Calu3 (cell line): ENCODE measurements at regions not wholly inside any gene's neighbourhood (a gene's known extent, or its start where the extent isn't known, plus 50 kb on each side); places are given as distances from the start of the nearest gene placed in this dataset.

Experiments
- BruUV-seq: library from RNA; stranded (reverse); fragments of 400-500 nt; replicated peaks from 2 replicates; lab custom pipeline; 2021; lab: Mats Ljungman, UMichigan
- CTCF ChIA-PET: fragments of 300-600 bp; sonication (Branson Sonifier 250); formaldehyde crosslinking; loops from one replicate; lab custom pipeline; 2022; ENCODE audit warnings: antibody characterized with exemption; lab: Charles Lee
- DNase-seq: peaks from one replicate; pipeline ENCODE4 v3.0.0; 2022
- H3K27ac Mint-ChIP-seq: one replicate; pipeline ENCODE4 v1.8.0; 2022; ENCODE audit warnings: mixed read lengths; ENCODE audit not compliant: unreplicated experiment
- H3K27me3 Mint-ChIP-seq: one replicate; pipeline ENCODE4 v1.8.0; 2022; ENCODE audit warnings: mixed read lengths; ENCODE audit not compliant: unreplicated experiment
- H3K36me3 Mint-ChIP-seq: one replicate; pipeline ENCODE4 v1.8.0; 2022; ENCODE audit warnings: mild to moderate bottlenecking, moderate library complexity, mixed read lengths; ENCODE audit not compliant: insufficient read depth, unreplicated experiment
- H3K4me1 Mint-ChIP-seq: one replicate; pipeline ENCODE4 v1.8.0; 2022; ENCODE audit warnings: mild to moderate bottlenecking, low read depth, mixed read lengths; ENCODE audit not compliant: unreplicated experiment
- H3K4me3 Mint-ChIP-seq: one replicate; pipeline ENCODE4 v1.8.0; 2022; ENCODE audit warnings: mild to moderate bottlenecking, low read depth, moderate library complexity, mixed read lengths; ENCODE audit not compliant: unreplicated experiment
- H3K9me3 Mint-ChIP-seq: one replicate; pipeline ENCODE4 v1.8.0; 2022; ENCODE audit warnings: low read depth, mixed read lengths; ENCODE audit not compliant: unreplicated experiment
- CTCF ChIP-seq: fragments of 200-600 bp; IDR thresholded peaks from one replicate; pipeline ENCODE4 v1.8.0; 2022; ENCODE audit warnings: antibody characterized with exemption; ENCODE audit not compliant: unreplicated experiment
- intact Hi-C: fragments of 100-400 bp; cut with micrococcal nuclease; formaldehyde crosslinking; loops from one replicate; pipeline ENCODE4 v1.10.0; 2022; ENCODE audit not compliant: unreplicated experiment

GRCh38 chr3:66150977-66151376 lies 69.8 kb upstream of the SLC25A26 start:
- Mint-ChIP-seq H3K4me1 (no peaks in the 10 kb centered on the region), H3K4me3 (no peak overlapping the region), H3K27ac (no peak overlapping the region), H3K36me3 (no peaks in the 10 kb centered on the region), H3K27me3 (no peaks in the 10 kb centered on the region), H3K9me3 (no peaks in the 10 kb centered on the region)
- BruUV-seq = no TSS peak
- TF ChIP-seq CTCF = no peak
- CTCF ChIA-PET = no interaction called here
- no peak for DNase-seq
- intact Hi-C loops = no loop called here

- DNase-seq = no peak
- Mint-ChIP-seq H3K36me3 (no peaks in the 10 kb centered on the region), H3K9me3 (no peaks in the 10 kb centered on the region), H3K4me1 (peaks cover 10% of the 10 kb centered on the region), H3K4me3 (no peak overlapping the region), H3K27me3 (no peaks in the 10 kb centered on the region), H3K27ac (no peak overlapping the region)
- intact Hi-C loops = no loop called here
- no peak for TF ChIP-seq CTCF
- BruUV-seq = no TSS peak
- CTCF ChIA-PET = no interaction called here
These were observed 71.5 kb upstream of the SLC25A26 start for GRCh38 chr3:66149269-66149668.

- Mint-ChIP-seq H3K27ac (no peak overlapping the region), H3K4me1 (peaks cover 29% of the 10 kb centered on the region), H3K4me3 (no peak overlapping the region), H3K36me3 (no peaks in the 10 kb centered on the region), H3K27me3 (no peaks in the 10 kb centered on the region), H3K9me3 (no peaks in the 10 kb centered on the region)
- no TSS peak for BruUV-seq
- no peak for DNase-seq
- no peak for TF ChIP-seq CTCF
- intact Hi-C loops = no loop called here
- CTCF ChIA-PET = no interaction called here
These were observed 75.4 kb upstream of the SLC25A26 start for GRCh38 chr3:66145408-66145733.

- TF ChIP-seq CTCF = no peak
- peak; percentile 5 for DNase-seq
These were observed 76.0 kb upstream of the SLC25A26 start for GRCh38 chr3:66144568-66145407.

More at GRCh38 chr3:66144568-66145407, 76.0 kb upstream of the SLC25A26 start:
- Mint-ChIP-seq H3K4me1 (peaks cover 35% of the 10 kb centered on the region), H3K27me3 (no peaks in the 10 kb centered on the region), H3K9me3 (no peaks in the 10 kb centered on the region), H3K4me3 (no peak overlapping the region), H3K27ac (peak overlapping the region; percentile 47), H3K36me3 (no peaks in the 10 kb centered on the region)
- no TSS peak for BruUV-seq
- intact Hi-C loops = no loop called here
- CTCF ChIA-PET = no interaction called here
